SW480 (cell line): ENCODE measurements at regions not wholly inside any gene's neighbourhood (a gene's known extent, or its start where the extent isn't known, plus 50 kb on each side); places are given as distances from the start of the nearest gene placed in this dataset.

Experiments
- DNase-seq: peaks from one replicate; pipeline ENCODE4 v3.0.0-alpha.2; 2016; ENCODE audit warnings: low spot score

GRCh38 chr4:58205446-58206235 is 1095.5 kb upstream of the IGFBP7 start:
- no peak for DNase-seq

- no peak for DNase-seq
These were observed 1082.0 kb upstream of the IGFBP7 start for GRCh38 chr4:58192217-58192616.

GRCh38 chr4:58191109-58191508 is 1080.9 kb upstream of the IGFBP7 start:
- no peak for DNase-seq

- DNase-seq = no peak
These were observed 1078.1 kb upstream of the IGFBP7 start for GRCh38 chr4:58188316-58188715.

- DNase-seq = no peak
These were observed 1064.8 kb upstream of the IGFBP7 start for GRCh38 chr4:58175024-58175423.

- DNase-seq = no peak
These were observed 1056.3 kb upstream of the IGFBP7 start for GRCh38 chr4:58166490-58166889.

- no peak for DNase-seq
These were observed 1053.0 kb upstream of the IGFBP7 start for GRCh38 chr4:58163156-58163555.

GRCh38 chr4:58149404-58150085 is 1039.4 kb upstream of the IGFBP7 start:
- no peak for DNase-seq

GRCh38 chr4:58144721-58145120 is 1034.5 kb upstream of the IGFBP7 start:
- no peak for DNase-seq

GRCh38 chr4:58138786-58139668 is 1028.8 kb upstream of the IGFBP7 start:
- DNase-seq = no peak

GRCh38 chr4:58136604-58137003 is 1026.4 kb upstream of the IGFBP7 start:
- DNase-seq = no peak

GRCh38 chr4:58127680-58128079 is 1017.5 kb upstream of the IGFBP7 start:
- no peak for DNase-seq

GRCh38 chr4:58119298-58119697 is 1009.1 kb upstream of the IGFBP7 start:
- no peak for DNase-seq

GRCh38 chr4:58113126-58113525 is 1002.9 kb upstream of the IGFBP7 start:
- no peak for DNase-seq

- no peak for DNase-seq
These were observed 1001.6 kb upstream of the IGFBP7 start for GRCh38 chr4:58111818-58112217.

GRCh38 chr4:58093352-58093751 is 983.2 kb upstream of the IGFBP7 start:
- no peak for DNase-seq

GRCh38 chr4:58090539-58090938 is 980.4 kb upstream of the IGFBP7 start:
- no peak for DNase-seq

- no peak for DNase-seq
These were observed 971.2 kb upstream of the IGFBP7 start for GRCh38 chr4:58081356-58081755.

GRCh38 chr4:58075724-58076123 is 965.5 kb upstream of the IGFBP7 start:
- DNase-seq = no peak

- no peak for DNase-seq
These were observed 964.2 kb upstream of the IGFBP7 start for GRCh38 chr4:58074382-58074781.

GRCh38 chr4:58070726-58071125 is 960.5 kb upstream of the IGFBP7 start:
- no peak for DNase-seq

GRCh38 chr4:58064653-58065052 is 954.5 kb upstream of the IGFBP7 start:
- DNase-seq = no peak
